ACHN (cell line): ENCODE measurements at regions not wholly inside any gene's neighbourhood (a gene's known extent, or its start where the extent isn't known, plus 50 kb on each side); places are given as distances from the start of the nearest gene placed in this dataset.

Source experiments
- DNase-seq: peaks from one replicate; pipeline ENCODE4 v3.0.0-alpha.2; 2015
- in situ Hi-C: cut with HindIII; loops from 2 replicates; pipeline ENCODE4 v1.10.0; 2017; ENCODE audit warnings: low sequenced_read_pairs, low pct_ligation_motif_present, low pct_unique_long_range_greater_than_20kb

- in situ Hi-C loops: no loop called here
- no peak for DNase-seq
Observed at GRCh38 chr3:10581716-10582115, 76.3 kb upstream of the ATP2B2 start.

DNA sequence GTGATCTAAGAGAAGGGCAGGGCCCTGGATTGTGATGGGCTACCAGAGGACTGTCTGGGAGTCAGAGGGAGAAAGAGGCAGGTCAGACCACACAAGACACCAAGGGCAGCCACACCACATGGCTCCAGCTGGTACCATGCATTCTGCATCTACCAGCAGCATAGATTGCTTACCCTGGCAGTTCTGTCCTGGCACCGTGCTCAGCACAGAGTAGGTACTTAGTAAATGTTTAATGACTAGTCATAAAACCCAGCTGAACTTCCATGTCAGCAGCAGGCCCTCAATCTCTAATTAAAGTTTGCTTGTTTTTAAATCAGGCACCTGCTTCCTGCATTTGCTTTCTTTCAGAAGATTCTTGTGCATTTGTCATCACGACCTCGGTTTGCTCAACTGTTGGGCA lies 77.3 kb upstream of the ATP2B2 start:
- in situ Hi-C loops: no loop called here

GRCh38 chr3:10583798-10584708 lies 78.7 kb upstream of the ATP2B2 start:
- in situ Hi-C loops: no loop called here
- DNase-seq: no peak

More for the DNA sequence above, 77.3 kb upstream of the ATP2B2 start:
- no peak for DNase-seq

DNA sequence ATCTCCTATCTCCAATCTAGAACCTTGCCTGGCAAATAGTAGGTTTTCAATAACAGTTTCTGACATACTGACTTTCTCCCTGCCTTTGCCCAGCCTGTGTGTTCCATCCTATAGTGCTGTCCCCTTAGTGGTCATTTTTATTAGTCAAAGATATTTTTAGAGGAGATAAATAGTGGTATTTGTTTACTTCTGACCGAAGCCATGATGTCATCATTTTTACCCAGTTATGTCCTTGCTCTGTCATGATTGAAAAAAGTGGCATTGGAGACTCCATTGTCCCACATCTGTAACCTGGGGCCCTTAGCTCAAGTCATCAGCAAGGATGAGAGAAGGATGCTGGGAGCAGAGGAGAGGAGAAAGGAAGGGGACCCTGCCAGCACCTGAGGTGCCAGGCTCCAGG lies 80.6 kb upstream of the ATP2B2 start:
- in situ Hi-C loops: no loop called here
- no peak for DNase-seq

- DNase-seq: peak; percentile 65
- in situ Hi-C loops: no loop called here
Observed at GRCh38 chr3:10594915-10595314, 89.5 kb upstream of the ATP2B2 start.

- in situ Hi-C loops: no loop called here
- DNase-seq: no peak
Observed at GRCh38 chr3:10596746-10597448, 91.5 kb upstream of the ATP2B2 start.

- DNase-seq: no peak
- in situ Hi-C loops: no loop called here
Observed at GRCh38 chr3:10597733-10598132, 92.3 kb upstream of the ATP2B2 start.

- in situ Hi-C loops: no loop called here
- DNase-seq: no peak
Observed at GRCh38 chr3:10599017-10599416, 93.6 kb upstream of the ATP2B2 start.

GRCh38 chr3:10599444-10599843 lies 94.1 kb upstream of the ATP2B2 start:
- DNase-seq: no peak
- in situ Hi-C loops: no loop called here

GRCh38 chr3:10600296-10600714 lies 94.9 kb upstream of the ATP2B2 start:
- in situ Hi-C loops: no loop called here
- DNase-seq: no peak

- in situ Hi-C loops: no loop called here
- no peak for DNase-seq
Observed at GRCh38 chr3:10600726-10601125, 95.3 kb upstream of the ATP2B2 start.

- DNase-seq: no peak
Observed at GRCh38 chr3:10601151-10601856, 95.9 kb upstream of the ATP2B2 start.

GRCh38 chr3:10601857-10602230 lies 96.5 kb upstream of the ATP2B2 start:
- in situ Hi-C loops: no loop called here
- no peak for DNase-seq

More at GRCh38 chr3:10601151-10601856, 95.9 kb upstream of the ATP2B2 start:
- in situ Hi-C loops: no loop called here

GRCh38 chr3:10602271-10602670 lies 96.9 kb upstream of the ATP2B2 start:
- in situ Hi-C loops: no loop called here
- no peak for DNase-seq

DNA sequence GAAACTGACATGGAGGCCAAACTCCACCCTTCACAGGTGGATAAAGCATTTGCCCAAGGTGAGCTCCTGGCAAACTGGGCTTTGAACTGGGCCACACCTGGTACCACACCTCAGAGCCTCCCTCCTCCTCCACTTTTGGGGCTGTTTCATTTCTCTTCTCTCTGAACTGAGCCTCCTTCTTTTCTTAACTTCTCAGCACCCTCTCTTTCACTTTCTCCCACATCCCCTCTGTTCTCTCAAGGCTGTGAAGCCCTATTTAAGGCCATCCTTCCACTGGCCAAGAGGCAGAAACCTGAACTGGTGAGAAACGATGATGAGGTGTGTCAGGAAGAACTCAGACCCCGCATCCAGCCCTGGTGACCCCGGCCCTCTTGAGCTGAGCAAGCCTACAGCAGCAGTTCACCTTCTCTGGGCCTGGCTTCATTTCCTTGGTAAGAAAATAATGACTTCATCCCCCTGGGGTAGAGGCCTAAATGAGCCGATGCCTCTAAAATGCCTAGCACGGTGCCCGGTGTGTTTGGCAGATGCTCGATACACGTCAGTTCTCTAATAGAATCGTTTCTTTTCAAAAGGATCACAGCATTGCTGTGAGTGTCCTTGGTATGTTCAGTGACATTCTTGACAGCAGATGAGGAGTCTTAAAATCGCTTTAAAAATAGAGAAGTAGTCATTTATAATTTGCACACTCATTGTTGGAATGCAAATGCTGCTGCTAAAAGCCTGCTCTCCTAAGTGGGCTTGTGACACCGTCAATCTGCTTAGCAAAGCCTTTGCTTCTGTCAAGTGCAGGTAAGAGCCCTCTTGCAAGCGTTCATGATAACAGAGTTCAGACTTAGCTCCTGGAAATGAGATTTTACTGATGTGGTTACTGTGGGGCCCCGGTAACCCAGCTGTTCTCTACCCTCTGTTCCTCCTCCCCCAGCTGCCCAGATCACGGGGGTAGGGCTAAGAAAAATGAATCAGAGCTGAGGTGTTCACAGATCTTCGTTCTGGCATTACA lies 97.7 kb upstream of the ATP2B2 start:
- in situ Hi-C loops: no loop called here
- no peak for DNase-seq

GRCh38 chr3:10609134-10609533 lies 103.7 kb upstream of the ATP2B2 start:
- in situ Hi-C loops: no loop called here
- no peak for DNase-seq

- in situ Hi-C loops: no loop called here
- DNase-seq: no peak
Observed at GRCh38 chr3:10614168-10614567, 108.8 kb upstream of the ATP2B2 start.

- in situ Hi-C loops: no loop called here
- DNase-seq: no peak
Observed at GRCh38 chr3:10615715-10616114, 110.3 kb upstream of the ATP2B2 start.
